ENCODE measurements at regions not wholly inside any gene's neighbourhood (a gene's known extent, or its start where the extent isn't known, plus 50 kb on each side); places are given as distances from the start of the nearest gene placed in this dataset.

DNA sequence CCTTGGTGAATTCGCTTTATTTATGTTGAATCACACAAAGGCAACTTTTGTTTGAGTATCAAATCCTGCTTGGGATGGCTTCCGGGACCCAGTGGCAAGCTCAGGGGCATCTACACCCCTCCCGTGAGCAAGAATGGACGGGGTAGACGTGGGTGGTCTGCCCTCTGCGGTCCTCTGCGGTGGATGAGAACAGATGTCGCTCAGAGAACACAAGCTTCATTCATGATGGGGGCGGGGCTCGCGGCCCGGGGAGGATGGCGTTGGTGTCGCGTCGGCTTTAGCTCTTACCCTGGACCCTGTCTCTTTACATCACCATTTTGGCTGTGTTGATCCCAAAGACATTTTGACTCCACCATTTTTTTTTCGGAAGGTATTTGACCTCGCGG, 158.5 kb upstream of the RTL1 start:
- H3K4me3 ChIP-seq (ENCODE audit: low read depth, low read length, poor library complexity, severe bottlenecking): no peak overlapping the region
- CTCF ChIA-PET: interaction anchor here (0.5 kb wide), 1 partner anchor 18 kb away, joined by 3 read pairs; no protein-coding TSS in a partner anchor
- no peak overlapping the region for H3K27ac ChIP-seq (ENCODE audit: low read depth, low read length, poor library complexity, severe bottlenecking)
- DNase-seq (ENCODE audit: low spot score): no peak
- H3K4me1 ChIP-seq (ENCODE audit: insufficient read depth, low read length, poor library complexity, severe bottlenecking): no peaks in the 10 kb centered on the region
- POLR2A ChIA-PET (ENCODE audit: low non-redundant PET): no interaction called here
- TF ChIP-seq EZH2 (IDR thresholded peaks at IDR 0.05; ENCODE audit: borderline replicate concordance, low read depth, low read length, poor library complexity, severe bottlenecking): no peak
- TF ChIP-seq, protein P1, sequence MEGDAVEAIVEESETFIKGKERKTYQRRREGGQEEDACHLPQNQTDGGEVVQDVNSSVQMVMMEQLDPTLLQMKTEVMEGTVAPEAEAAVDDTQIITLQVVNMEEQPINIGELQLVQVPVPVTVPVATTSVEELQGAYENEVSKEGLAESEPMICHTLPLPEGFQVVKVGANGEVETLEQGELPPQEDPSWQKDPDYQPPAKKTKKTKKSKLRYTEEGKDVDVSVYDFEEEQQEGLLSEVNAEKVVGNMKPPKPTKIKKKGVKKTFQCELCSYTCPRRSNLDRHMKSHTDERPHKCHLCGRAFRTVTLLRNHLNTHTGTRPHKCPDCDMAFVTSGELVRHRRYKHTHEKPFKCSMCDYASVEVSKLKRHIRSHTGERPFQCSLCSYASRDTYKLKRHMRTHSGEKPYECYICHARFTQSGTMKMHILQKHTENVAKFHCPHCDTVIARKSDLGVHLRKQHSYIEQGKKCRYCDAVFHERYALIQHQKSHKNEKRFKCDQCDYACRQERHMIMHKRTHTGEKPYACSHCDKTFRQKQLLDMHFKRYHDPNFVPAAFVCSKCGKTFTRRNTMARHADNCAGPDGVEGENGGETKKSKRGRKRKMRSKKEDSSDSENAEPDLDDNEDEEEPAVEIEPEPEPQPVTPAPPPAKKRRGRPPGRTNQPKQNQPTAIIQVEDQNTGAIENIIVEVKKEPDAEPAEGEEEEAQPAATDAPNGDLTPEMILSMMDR (conservative IDR thresholded peaks at IDR 0.05; ENCODE audit: low read depth, low read length): no peak
- intact Hi-C loops (cut with micrococcal nuclease; ENCODE audit: unreplicated experiment): no loop called here
- H3K36me3 ChIP-seq (ENCODE audit: insufficient read depth, low read length, poor library complexity, severe bottlenecking): no peaks in the 10 kb centered on the region
- peaks cover 4% of the 10 kb centered on the region for H3K9me3 ChIP-seq (ENCODE audit: low read depth, low read length, poor library complexity, severe bottlenecking)
- no peaks in the 10 kb centered on the region for H3K27me3 ChIP-seq (replicated peaks; ENCODE audit: insufficient read depth, low read depth, low read length, poor library complexity)
- BruUV-seq (replicated peaks): no TSS peak

DNA sequence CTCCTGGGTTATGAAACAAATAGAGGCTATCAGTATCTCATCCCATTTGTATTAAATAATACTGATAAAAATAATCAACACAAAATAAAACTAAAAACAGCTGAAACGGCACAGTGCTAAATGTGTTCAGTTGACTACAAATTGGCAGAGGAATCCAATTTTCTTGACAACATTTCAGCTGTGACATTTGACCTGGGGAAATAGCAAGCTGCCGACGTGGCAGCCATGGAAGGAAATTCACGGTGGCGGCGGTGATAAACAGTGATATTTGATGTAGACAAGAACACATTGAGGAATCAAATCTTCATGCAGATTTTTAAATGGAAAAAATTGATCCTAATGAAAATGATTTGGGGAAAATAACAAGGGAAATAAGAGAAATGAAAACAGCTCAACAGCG, 159.1 kb upstream of the RTL1 start:
- H3K27ac ChIP-seq (ENCODE audit: low read depth, low read length, poor library complexity, severe bottlenecking): no peak overlapping the region
- DNase-seq (ENCODE audit: low spot score): no peak
- no peaks in the 10 kb centered on the region for H3K4me1 ChIP-seq (ENCODE audit: insufficient read depth, low read length, poor library complexity, severe bottlenecking)
- H3K36me3 ChIP-seq (ENCODE audit: insufficient read depth, low read length, poor library complexity, severe bottlenecking): no peaks in the 10 kb centered on the region
- TF ChIP-seq EZH2 (IDR thresholded peaks at IDR 0.05; ENCODE audit: borderline replicate concordance, low read depth, low read length, poor library complexity, severe bottlenecking): no peak
- TF ChIP-seq, protein P1 (conservative IDR thresholded peaks at IDR 0.05; ENCODE audit: low read depth, low read length): no peak
- H3K27me3 ChIP-seq (replicated peaks; ENCODE audit: insufficient read depth, low read depth, low read length, poor library complexity): no peaks in the 10 kb centered on the region
- no peaks in the 10 kb centered on the region for H3K9me3 ChIP-seq (ENCODE audit: low read depth, low read length, poor library complexity, severe bottlenecking)
- no peak overlapping the region for H3K4me3 ChIP-seq (ENCODE audit: low read depth, low read length, poor library complexity, severe bottlenecking)
- BruUV-seq (replicated peaks): no TSS peak
- ChIA-PET POLR2A (ENCODE audit: low non-redundant PET) (no interaction called here), CTCF (no interaction called here)
- intact Hi-C loops (cut with micrococcal nuclease; ENCODE audit: unreplicated experiment): no loop called here

DNA sequence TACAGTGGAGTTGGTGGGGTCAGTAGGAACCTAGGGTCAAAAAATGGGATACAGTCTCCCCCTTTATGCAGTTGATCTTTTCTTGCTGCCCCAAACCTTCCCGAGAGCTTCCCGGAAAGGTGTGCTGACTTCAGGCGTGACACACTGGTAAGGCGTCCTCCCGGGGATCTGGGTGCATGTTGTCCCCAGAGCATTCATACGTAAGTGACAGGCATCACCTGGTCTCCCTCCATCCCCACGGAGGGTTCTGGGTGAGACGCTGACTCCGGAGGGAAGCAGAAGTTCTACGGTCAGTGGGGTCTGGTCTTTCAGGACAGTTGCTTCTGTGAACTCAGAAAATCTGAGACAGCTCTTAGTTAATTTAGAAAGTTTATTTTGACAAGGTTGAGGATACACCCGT, 159.6 kb upstream of the RTL1 start:
- ChIA-PET CTCF (no interaction called here), POLR2A (ENCODE audit: low non-redundant PET) (no interaction called here)
- Histone ChIP-seq H3K4me3 (ENCODE audit: low read depth, low read length, poor library complexity, severe bottlenecking) (no peak overlapping the region), H3K9me3 (ENCODE audit: low read depth, low read length, poor library complexity, severe bottlenecking) (no peaks in the 10 kb centered on the region), H3K4me1 (ENCODE audit: insufficient read depth, low read length, poor library complexity, severe bottlenecking) (no peaks in the 10 kb centered on the region), H3K27me3 (replicated peaks; ENCODE audit: insufficient read depth, low read depth, low read length, poor library complexity) (no peaks in the 10 kb centered on the region), H3K27ac (ENCODE audit: low read depth, low read length, poor library complexity, severe bottlenecking) (no peak overlapping the region), H3K36me3 (ENCODE audit: insufficient read depth, low read length, poor library complexity, severe bottlenecking) (no peaks in the 10 kb centered on the region)
- no TSS peak for BruUV-seq (replicated peaks)
- intact Hi-C loops (cut with micrococcal nuclease; ENCODE audit: unreplicated experiment): no loop called here
- no peak for DNase-seq (ENCODE audit: low spot score)
- TF ChIP-seq, protein P1 (conservative IDR thresholded peaks at IDR 0.05; ENCODE audit: low read depth, low read length): no peak
- TF ChIP-seq EZH2 (IDR thresholded peaks at IDR 0.05; ENCODE audit: borderline replicate concordance, low read depth, low read length, poor library complexity, severe bottlenecking): no peak

Measured in A673 (cell line).